Caco-2 (cell line): ENCODE measurements at regions not wholly inside any gene's neighbourhood (a gene's known extent, or its start where the extent isn't known, plus 50 kb on each side); places are given as distances from the start of the nearest gene placed in this dataset.

ENCODE experiments used
- BruUV-seq: library from RNA; stranded (reverse); fragments of 400-500 nt; replicated peaks from 2 replicates; lab custom pipeline; 2021; lab: Mats Ljungman, UMichigan
- CTCF ChIA-PET: fragments of 300-600 bp; sonication (Branson Sonifier 250); formaldehyde crosslinking; loops from one replicate; lab custom pipeline; 2022; ENCODE audit warnings: antibody characterized with exemption; lab: Charles Lee
- POLR2A ChIA-PET: fragments of 300-600 bp; sonication (Branson Sonifier 250); formaldehyde crosslinking; loops from one replicate; lab custom pipeline; 2022; ENCODE audit warnings: antibody characterized with exemption; lab: Charles Lee
- DNase-seq, 2 experiments: peaks; one replicate each; pipeline versions ENCODE4 v3.0.0 to v3.0.0-alpha.2; 2020 to 2022
- H3K27me3 ChIP-seq: replicated peaks from 2 replicates; pipeline ENCODE4 v1.6.0; 2011; ENCODE audit warnings: low read length; ENCODE audit not compliant: control insufficient read depth, insufficient read depth
- H3K36me3 ChIP-seq: 2 replicates; pipeline ENCODE4 v1.5.1; 2011; ENCODE audit warnings: low read length; ENCODE audit not compliant: control insufficient read depth, insufficient read depth
- H3K4me1 ChIP-seq: fragments of 250-450 bp; sonication (Bioruptor Pico); 2 replicates; pipeline ENCODE4 v1.5.1; 2020; ENCODE audit warnings: mild to moderate bottlenecking
- H3K4me3 ChIP-seq: 2 replicates; pipeline ENCODE4 v1.5.1; 2011; ENCODE audit warnings: low read depth, mild to moderate bottlenecking, control low read depth, low read length
- H3K9me3 ChIP-seq: fragments of 250-450 bp; sonication (Bioruptor Pico); 2 replicates; pipeline ENCODE4 v1.5.1; 2020; ENCODE audit warnings: mild to moderate bottlenecking, moderate library complexity
- H3K27ac Mint-ChIP-seq: one replicate; pipeline ENCODE4 v1.8.0; 2022; ENCODE audit warnings: mixed read lengths; ENCODE audit not compliant: unreplicated experiment
- H3K27me3 Mint-ChIP-seq: one replicate; pipeline ENCODE4 v1.8.0; 2022; ENCODE audit warnings: mixed read lengths; ENCODE audit not compliant: insufficient read depth, unreplicated experiment
- H3K36me3 Mint-ChIP-seq: one replicate; pipeline ENCODE4 v1.8.0; 2022; ENCODE audit warnings: mild to moderate bottlenecking, mixed read lengths; ENCODE audit not compliant: insufficient read depth, unreplicated experiment
- H3K4me1 Mint-ChIP-seq: one replicate; pipeline ENCODE4 v1.8.0; 2022; ENCODE audit warnings: low read depth, mixed read lengths; ENCODE audit not compliant: unreplicated experiment
- H3K4me3 Mint-ChIP-seq: one replicate; pipeline ENCODE4 v1.8.0; 2022; ENCODE audit warnings: mild to moderate bottlenecking, moderate library complexity, mixed read lengths; ENCODE audit not compliant: unreplicated experiment
- H3K9me3 Mint-ChIP-seq: one replicate; pipeline ENCODE4 v1.8.0; 2022; ENCODE audit warnings: mixed read lengths; ENCODE audit not compliant: unreplicated experiment
- intact Hi-C: fragments of 100-400 bp; cut with micrococcal nuclease; formaldehyde crosslinking; loops from one replicate; pipeline ENCODE4 v1.10.0; 2022; ENCODE audit not compliant: unreplicated experiment
- TF ChIP-seq, protein P1 (sequence below), 2 experiments: fragments of 200-600 bp in 1 of 2; IDR thresholded peaks; 1 replicate in 1 of 2; 2 replicates in 1 of 2; pipeline versions ENCODE4 v1.5.1 to v1.8.0; 2011 to 2022; ENCODE audit warnings: antibody characterized with exemption in 1 of 2, control low read depth in 1 of 2, inconsistent platforms in 1 of 2, low read depth in 1 of 2, low read length in 1 of 2, mild to moderate bottlenecking in 1 of 2, moderate library complexity in 1 of 2; ENCODE audit not compliant: insufficient read depth in 1 of 2, severe bottlenecking in 1 of 2, unreplicated experiment in 1 of 2

DNA sequence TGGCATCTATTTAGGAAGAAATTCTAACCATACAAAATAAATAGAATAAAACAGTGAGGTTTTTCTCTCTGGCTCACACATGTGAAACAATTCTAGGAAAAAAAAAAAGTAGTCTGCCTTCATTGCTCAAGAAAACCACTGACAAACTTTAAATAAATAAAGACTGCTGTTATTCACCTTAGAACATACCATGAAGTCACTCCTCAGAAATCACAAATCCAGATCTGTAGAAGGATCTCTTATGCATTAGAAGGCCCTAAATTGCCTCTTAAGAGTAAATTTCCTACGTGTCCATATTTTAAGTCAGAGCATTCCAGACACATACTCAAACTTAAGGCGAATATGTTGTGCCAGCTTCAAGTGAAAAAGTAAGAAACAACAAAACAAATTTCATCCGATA lies 217.3 kb downstream of the ZIC4 start:
- CTCF ChIA-PET: no interaction called here
- Histone ChIP-seq H3K4me1 (no peaks in the 10 kb centered on the region), H3K9me3 (no peaks in the 10 kb centered on the region), H3K36me3 (no peaks in the 10 kb centered on the region; the same call in 1 of the 2 replicates), H3K4me3 (no peak overlapping the region), H3K27me3 (no peaks in the 10 kb centered on the region)
- DNase-seq: no peak
- Mint-ChIP-seq H3K27ac (no peak overlapping the region), H3K36me3 (no peaks in the 10 kb centered on the region), H3K4me3 (no peak overlapping the region), H3K27me3 (no peaks in the 10 kb centered on the region), H3K9me3 (no peaks in the 10 kb centered on the region), H3K4me1 (peaks cover 9% of the 10 kb centered on the region)
- POLR2A ChIA-PET: no interaction called here
- no TSS peak for BruUV-seq
- intact Hi-C loops: no loop called here
- TF ChIP-seq, protein P1, sequence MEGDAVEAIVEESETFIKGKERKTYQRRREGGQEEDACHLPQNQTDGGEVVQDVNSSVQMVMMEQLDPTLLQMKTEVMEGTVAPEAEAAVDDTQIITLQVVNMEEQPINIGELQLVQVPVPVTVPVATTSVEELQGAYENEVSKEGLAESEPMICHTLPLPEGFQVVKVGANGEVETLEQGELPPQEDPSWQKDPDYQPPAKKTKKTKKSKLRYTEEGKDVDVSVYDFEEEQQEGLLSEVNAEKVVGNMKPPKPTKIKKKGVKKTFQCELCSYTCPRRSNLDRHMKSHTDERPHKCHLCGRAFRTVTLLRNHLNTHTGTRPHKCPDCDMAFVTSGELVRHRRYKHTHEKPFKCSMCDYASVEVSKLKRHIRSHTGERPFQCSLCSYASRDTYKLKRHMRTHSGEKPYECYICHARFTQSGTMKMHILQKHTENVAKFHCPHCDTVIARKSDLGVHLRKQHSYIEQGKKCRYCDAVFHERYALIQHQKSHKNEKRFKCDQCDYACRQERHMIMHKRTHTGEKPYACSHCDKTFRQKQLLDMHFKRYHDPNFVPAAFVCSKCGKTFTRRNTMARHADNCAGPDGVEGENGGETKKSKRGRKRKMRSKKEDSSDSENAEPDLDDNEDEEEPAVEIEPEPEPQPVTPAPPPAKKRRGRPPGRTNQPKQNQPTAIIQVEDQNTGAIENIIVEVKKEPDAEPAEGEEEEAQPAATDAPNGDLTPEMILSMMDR (IDR thresholded peaks at IDR 0.05; ENCODE audit: insufficient read depth in 1 of 2, low read depth in 1 of 2, low read length in 1 of 2, severe bottlenecking in 1 of 2, unreplicated experiment in 1 of 2): no peak

DNA sequence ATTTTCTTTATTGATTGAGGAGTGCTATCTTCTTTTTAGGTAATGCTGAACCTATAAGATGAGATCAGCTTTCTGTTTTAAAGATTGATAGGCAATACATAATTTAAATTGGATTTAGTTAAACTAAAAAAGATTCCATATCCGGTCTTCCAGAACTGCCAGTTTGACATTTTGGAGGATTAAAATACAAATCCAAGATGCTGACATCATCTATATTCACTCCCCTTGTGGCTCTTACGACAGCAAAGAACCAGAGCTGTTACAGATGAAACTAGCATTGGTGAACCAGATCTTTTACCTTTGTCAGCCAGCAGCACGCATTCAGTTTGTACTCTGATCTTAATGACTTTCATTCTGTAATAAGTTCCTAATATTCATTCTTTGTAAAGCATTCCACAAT lies 218.7 kb downstream of the ZIC4 start:
- BruUV-seq: no TSS peak
- intact Hi-C loops: no loop called here
- H3K9me3 Mint-ChIP-seq: no peaks in the 10 kb centered on the region
- H3K27ac Mint-ChIP-seq: no peak overlapping the region
- no peaks in the 10 kb centered on the region for H3K36me3 Mint-ChIP-seq
- no peak for DNase-seq
- H3K27me3 ChIP-seq: no peaks in the 10 kb centered on the region
- H3K9me3 ChIP-seq: no peaks in the 10 kb centered on the region
- H3K36me3 ChIP-seq: no peaks in the 10 kb centered on the region; the same call in 1 of the 2 replicates
- H3K4me1 Mint-ChIP-seq: peaks cover 9% of the 10 kb centered on the region
- ChIA-PET CTCF (no interaction called here), POLR2A (no interaction called here)
- TF ChIP-seq, protein P1 (IDR thresholded peaks at IDR 0.05; ENCODE audit: insufficient read depth in 1 of 2, low read depth in 1 of 2, low read length in 1 of 2, severe bottlenecking in 1 of 2, unreplicated experiment in 1 of 2): no peak
- H3K27me3 Mint-ChIP-seq: no peaks in the 10 kb centered on the region
- H3K4me1 ChIP-seq: no peaks in the 10 kb centered on the region
- no peak overlapping the region for H3K4me3 Mint-ChIP-seq
- H3K4me3 ChIP-seq: no peak overlapping the region

DNA sequence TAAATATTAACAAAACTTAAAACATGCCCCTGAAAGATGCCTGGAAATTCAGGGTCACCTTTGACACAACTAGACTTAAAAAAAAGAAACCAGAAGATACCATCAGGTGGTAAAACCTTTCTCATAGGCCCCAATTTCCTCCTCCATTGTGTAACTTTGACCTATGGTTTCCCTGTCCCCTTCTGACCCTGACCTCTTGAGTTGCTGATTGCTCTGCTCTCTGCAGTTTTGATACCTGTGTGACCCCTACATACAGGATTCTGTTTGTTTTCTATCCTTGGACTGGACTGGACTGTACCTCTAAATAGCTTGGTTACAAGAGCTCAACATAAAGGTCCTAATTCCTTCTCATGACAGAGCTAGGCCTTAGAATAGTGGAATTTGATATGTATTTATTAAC lies 220.6 kb downstream of the ZIC4 start:
- DNase-seq: no peak
- Histone ChIP-seq H3K4me1 (no peaks in the 10 kb centered on the region), H3K27me3 (no peaks in the 10 kb centered on the region), H3K9me3 (no peaks in the 10 kb centered on the region), H3K36me3 (no peaks in the 10 kb centered on the region; the same call in 1 of the 2 replicates), H3K4me3 (no peak overlapping the region)
- ChIA-PET POLR2A (no interaction called here), CTCF (no interaction called here)
- H3K27ac Mint-ChIP-seq: no peak overlapping the region
- H3K4me3 Mint-ChIP-seq: no peak overlapping the region
- no peaks in the 10 kb centered on the region for H3K36me3 Mint-ChIP-seq
- no peaks in the 10 kb centered on the region for H3K9me3 Mint-ChIP-seq
- intact Hi-C loops: no loop called here
- peaks cover 9% of the 10 kb centered on the region for H3K4me1 Mint-ChIP-seq
- no peaks in the 10 kb centered on the region for H3K27me3 Mint-ChIP-seq
- BruUV-seq: no TSS peak
- TF ChIP-seq, protein P1 (IDR thresholded peaks at IDR 0.05; ENCODE audit: insufficient read depth in 1 of 2, low read depth in 1 of 2, low read length in 1 of 2, severe bottlenecking in 1 of 2, unreplicated experiment in 1 of 2): no peak
